Liver (tissue), 2 donors: ENCODE measurements at regions not wholly inside any gene's neighbourhood (a gene's known extent, or its start where the extent isn't known, plus 50 kb on each side); places are given as distances from the start of the nearest gene placed in this dataset.

Experiments
- CTCF ChIP-seq: fragments of 150-350 bp; IDR thresholded peaks from 2 replicates; pipeline ENCODE4 v1.5.1; 2017; ENCODE audit warnings: improper control_type of control experiment, low read depth, low read length; ENCODE audit not compliant: missing input control
- YY1 ChIP-seq: IDR thresholded peaks from 2 replicates; pipeline ENCODE4 v1.6.1; 2016; ENCODE audit warnings: antibody characterized with exemption, mild to moderate bottlenecking
- donor health status: healthy.

- TF ChIP-seq CTCF (no peak), YY1 (no peak)
Observed at GRCh38 chr13:71213252-71213821, 653.7 kb downstream of the DACH1 start.
